SK-N-SH treated with all-trans-retinoic acid at 6 μM for 48 hours (cell line): ENCODE measurements at regions not wholly inside any gene's neighbourhood (a gene's known extent, or its start where the extent isn't known, plus 50 kb on each side); places are given as distances from the start of the nearest gene placed in this dataset.

Source experiments
- ATAC-seq: fragments of 200-7000 bp; cut with Tn5 transposase; 3 replicates; pipeline ENCODE4 v1.9.1; 2020; ENCODE audit warnings: mild to moderate bottlenecking, moderate library complexity
- ARNTL ChIP-seq: fragments of 450-650 bp; formaldehyde crosslinking; IDR thresholded peaks from 2 replicates; pipeline ENCODE4 v1.5.0; 2020; ENCODE audit warnings: low read depth, mild to moderate bottlenecking, moderate library complexity, borderline replicate concordance
- BACH2 ChIP-seq: fragments of 250-450 bp; sonication (Bioruptor Pico); IDR thresholded peaks from 2 replicates; pipeline ENCODE4 v1.9.0; 2021; ENCODE audit warnings: mild to moderate bottlenecking, borderline replicate concordance
- ESRRG ChIP-seq: fragments of 250-450 bp; sonication (Bioruptor Pico); IDR thresholded peaks from 2 replicates; pipeline ENCODE4 v1.6.1; 2021; ENCODE audit warnings: mild to moderate bottlenecking
- GLIS3 ChIP-seq: fragments of 250-450 bp; sonication (Bioruptor Pico); IDR thresholded peaks from 2 replicates; pipeline ENCODE4 v1.5.0; 2020; ENCODE audit warnings: mild to moderate bottlenecking, moderate library complexity
- OSR1 ChIP-seq: fragments of 250-450 bp; sonication (Bioruptor Pico); IDR thresholded peaks from 2 replicates; pipeline ENCODE4 v1.8.0; 2022; ENCODE audit warnings: moderate library complexity, mild to moderate bottlenecking, inconsistent platforms
- PPARA ChIP-seq: fragments of 250-450 bp; sonication (Bioruptor Pico); IDR thresholded peaks from 2 replicates; pipeline ENCODE4 v1.5.0; 2020; ENCODE audit warnings: mild to moderate bottlenecking, borderline replicate concordance
- RARB ChIP-seq: fragments of 250-450 bp; sonication (Bioruptor Pico); IDR thresholded peaks from 2 replicates; pipeline ENCODE4 v1.8.0; 2021; ENCODE audit warnings: mild to moderate bottlenecking, moderate library complexity
- TCF4 ChIP-seq: fragments of 250-450 bp; sonication (Bioruptor Pico); IDR thresholded peaks from 2 replicates; pipeline ENCODE4 v1.8.0; 2021; ENCODE audit warnings: mild to moderate bottlenecking, moderate library complexity, borderline replicate concordance
- TOX ChIP-seq: fragments of 250-450 bp; sonication (Bioruptor Pico); IDR thresholded peaks from 2 replicates; pipeline ENCODE4 v1.8.0; 2021; ENCODE audit warnings: mild to moderate bottlenecking, moderate library complexity, borderline replicate concordance
- ZC3H10 ChIP-seq: fragments of 250-450 bp; sonication (Bioruptor Pico); IDR thresholded peaks from 2 replicates; pipeline ENCODE4 v1.5.1; 2021; ENCODE audit warnings: mild to moderate bottlenecking, moderate library complexity
- ZFP3 ChIP-seq: fragments of 250-450 bp; sonication (Bioruptor Pico); IDR thresholded peaks from 2 replicates; pipeline ENCODE4 v1.5.0; 2020; ENCODE audit warnings: mild to moderate bottlenecking, moderate library complexity
- ZFP30 ChIP-seq: fragments of 450-650 bp; formaldehyde crosslinking; IDR thresholded peaks from 2 replicates; pipeline ENCODE4 v1.5.0; 2022; ENCODE audit warnings: mild to moderate bottlenecking, moderate library complexity
- ZNF565 ChIP-seq: fragments of 450-650 bp; formaldehyde crosslinking; conservative IDR thresholded peaks from 2 replicates; pipeline ENCODE4 v1.5.0; 2020; ENCODE audit warnings: low read depth, mild to moderate bottlenecking, moderate library complexity
- ZNF70 ChIP-seq: fragments of 450-650 bp; formaldehyde crosslinking; IDR thresholded peaks from 2 replicates; pipeline ENCODE4 v1.5.0; 2020; ENCODE audit warnings: mild to moderate bottlenecking, moderate library complexity
- ZNF8 ChIP-seq: fragments of 450-650 bp; formaldehyde crosslinking; IDR thresholded peaks from 2 replicates; pipeline ENCODE4 v1.5.0; 2020; ENCODE audit warnings: mild to moderate bottlenecking, moderate library complexity
- TF ChIP-seq, protein P1 (sequence below): fragments of 250-450 bp; sonication (Bioruptor Pico); IDR thresholded peaks from 2 replicates; pipeline ENCODE4 v1.5.1; 2020; ENCODE audit warnings: low read depth, mild to moderate bottlenecking, moderate library complexity
- TF ChIP-seq, protein P2 (sequence below): fragments of 250-450 bp; sonication (Bioruptor Pico); IDR thresholded peaks from 2 replicates; pipeline ENCODE4 v1.8.0; 2020; ENCODE audit warnings: mild to moderate bottlenecking, moderate library complexity, borderline replicate concordance
- TF ChIP-seq, protein P3 (sequence below): fragments of 250-450 bp; sonication (Bioruptor Pico); IDR thresholded peaks from 2 replicates; pipeline ENCODE4 v1.8.0; 2021; ENCODE audit warnings: low read depth, mild to moderate bottlenecking, moderate library complexity, borderline replicate concordance
- TF ChIP-seq, protein P4 (sequence below): fragments of 250-450 bp; sonication (Bioruptor Pico); IDR thresholded peaks from 2 replicates; pipeline ENCODE4 v1.5.0; 2020; ENCODE audit warnings: mild to moderate bottlenecking, moderate library complexity
- TF ChIP-seq, protein P5 (sequence below): fragments of 250-450 bp; sonication (Bioruptor Pico); IDR thresholded peaks from 2 replicates; pipeline ENCODE4 v1.5.1; 2021; ENCODE audit warnings: mild to moderate bottlenecking, moderate library complexity

DNA sequence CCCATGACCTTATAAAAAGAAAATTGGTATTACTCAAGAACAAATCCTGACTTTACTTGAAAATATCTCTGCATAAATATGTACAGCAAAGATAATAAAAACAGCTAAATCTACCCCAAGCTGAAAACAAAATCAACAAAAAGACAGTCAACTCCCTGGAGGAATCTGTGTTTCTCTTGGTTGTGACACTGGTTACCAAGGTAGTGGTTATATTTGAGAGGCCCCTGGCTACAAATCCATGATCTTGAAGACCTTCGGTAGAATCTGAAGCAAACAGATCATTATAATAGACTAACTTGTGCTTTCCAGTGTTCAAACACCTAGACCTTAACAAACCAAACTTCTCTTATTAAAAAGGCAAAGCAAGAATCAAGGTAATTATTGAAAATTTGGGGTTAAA, 123.9 kb upstream of the SGCE start:
- TF ChIP-seq ESRRG (CRISPR knock-in tag): no peak
- TF ChIP-seq ZNF8 (CRISPR knock-in tag): no peak
- no peak for TF ChIP-seq GLIS3 (CRISPR knock-in tag)
- no peak for TF ChIP-seq TCF4
- TF ChIP-seq, protein P1, sequence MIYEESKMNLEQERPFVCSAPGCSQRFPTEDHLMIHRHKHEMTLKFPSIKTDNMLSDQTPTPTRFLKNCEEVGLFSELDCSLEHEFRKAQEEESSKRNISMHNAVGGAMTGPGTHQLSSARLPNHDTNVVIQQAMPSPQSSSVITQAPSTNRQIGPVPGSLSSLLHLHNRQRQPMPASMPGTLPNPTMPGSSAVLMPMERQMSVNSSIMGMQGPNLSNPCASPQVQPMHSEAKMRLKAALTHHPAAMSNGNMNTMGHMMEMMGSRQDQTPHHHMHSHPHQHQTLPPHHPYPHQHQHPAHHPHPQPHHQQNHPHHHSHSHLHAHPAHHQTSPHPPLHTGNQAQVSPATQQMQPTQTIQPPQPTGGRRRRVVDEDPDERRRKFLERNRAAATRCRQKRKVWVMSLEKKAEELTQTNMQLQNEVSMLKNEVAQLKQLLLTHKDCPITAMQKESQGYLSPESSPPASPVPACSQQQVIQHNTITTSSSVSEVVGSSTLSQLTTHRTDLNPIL: no peak
- no peak for TF ChIP-seq RARB
- TF ChIP-seq, protein P2, sequence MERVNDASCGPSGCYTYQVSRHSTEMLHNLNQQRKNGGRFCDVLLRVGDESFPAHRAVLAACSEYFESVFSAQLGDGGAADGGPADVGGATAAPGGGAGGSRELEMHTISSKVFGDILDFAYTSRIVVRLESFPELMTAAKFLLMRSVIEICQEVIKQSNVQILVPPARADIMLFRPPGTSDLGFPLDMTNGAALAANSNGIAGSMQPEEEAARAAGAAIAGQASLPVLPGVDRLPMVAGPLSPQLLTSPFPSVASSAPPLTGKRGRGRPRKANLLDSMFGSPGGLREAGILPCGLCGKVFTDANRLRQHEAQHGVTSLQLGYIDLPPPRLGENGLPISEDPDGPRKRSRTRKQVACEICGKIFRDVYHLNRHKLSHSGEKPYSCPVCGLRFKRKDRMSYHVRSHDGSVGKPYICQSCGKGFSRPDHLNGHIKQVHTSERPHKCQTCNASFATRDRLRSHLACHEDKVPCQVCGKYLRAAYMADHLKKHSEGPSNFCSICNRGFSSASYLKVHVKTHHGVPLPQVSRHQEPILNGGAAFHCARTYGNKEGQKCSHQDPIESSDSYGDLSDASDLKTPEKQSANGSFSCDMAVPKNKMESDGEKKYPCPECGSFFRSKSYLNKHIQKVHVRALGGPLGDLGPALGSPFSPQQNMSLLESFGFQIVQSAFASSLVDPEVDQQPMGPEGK: no peak
- no peak for TF ChIP-seq TOX (CRISPR knock-in tag)
- no peak for TF ChIP-seq ZNF70 (CRISPR knock-in tag)
- TF ChIP-seq, protein P3, sequence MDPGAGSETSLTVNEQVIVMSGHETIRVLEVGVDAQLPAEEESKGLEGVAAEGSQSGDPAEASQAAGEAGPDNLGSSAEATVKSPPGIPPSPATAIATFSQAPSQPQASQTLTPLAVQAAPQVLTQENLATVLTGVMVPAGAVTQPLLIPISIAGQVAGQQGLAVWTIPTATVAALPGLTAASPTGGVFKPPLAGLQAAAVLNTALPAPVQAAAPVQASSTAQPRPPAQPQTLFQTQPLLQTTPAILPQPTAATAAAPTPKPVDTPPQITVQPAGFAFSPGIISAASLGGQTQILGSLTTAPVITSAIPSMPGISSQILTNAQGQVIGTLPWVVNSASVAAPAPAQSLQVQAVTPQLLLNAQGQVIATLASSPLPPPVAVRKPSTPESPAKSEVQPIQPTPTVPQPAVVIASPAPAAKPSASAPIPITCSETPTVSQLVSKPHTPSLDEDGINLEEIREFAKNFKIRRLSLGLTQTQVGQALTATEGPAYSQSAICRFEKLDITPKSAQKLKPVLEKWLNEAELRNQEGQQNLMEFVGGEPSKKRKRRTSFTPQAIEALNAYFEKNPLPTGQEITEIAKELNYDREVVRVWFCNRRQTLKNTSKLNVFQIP (CRISPR knock-in tag): no peak
- TF ChIP-seq ZC3H10: no peak
- no peak for TF ChIP-seq ZFP3
- TF ChIP-seq BACH2: no peak
- no peak for TF ChIP-seq PPARA (CRISPR knock-in tag)
- TF ChIP-seq OSR1: no peak
- TF ChIP-seq, protein P4, sequence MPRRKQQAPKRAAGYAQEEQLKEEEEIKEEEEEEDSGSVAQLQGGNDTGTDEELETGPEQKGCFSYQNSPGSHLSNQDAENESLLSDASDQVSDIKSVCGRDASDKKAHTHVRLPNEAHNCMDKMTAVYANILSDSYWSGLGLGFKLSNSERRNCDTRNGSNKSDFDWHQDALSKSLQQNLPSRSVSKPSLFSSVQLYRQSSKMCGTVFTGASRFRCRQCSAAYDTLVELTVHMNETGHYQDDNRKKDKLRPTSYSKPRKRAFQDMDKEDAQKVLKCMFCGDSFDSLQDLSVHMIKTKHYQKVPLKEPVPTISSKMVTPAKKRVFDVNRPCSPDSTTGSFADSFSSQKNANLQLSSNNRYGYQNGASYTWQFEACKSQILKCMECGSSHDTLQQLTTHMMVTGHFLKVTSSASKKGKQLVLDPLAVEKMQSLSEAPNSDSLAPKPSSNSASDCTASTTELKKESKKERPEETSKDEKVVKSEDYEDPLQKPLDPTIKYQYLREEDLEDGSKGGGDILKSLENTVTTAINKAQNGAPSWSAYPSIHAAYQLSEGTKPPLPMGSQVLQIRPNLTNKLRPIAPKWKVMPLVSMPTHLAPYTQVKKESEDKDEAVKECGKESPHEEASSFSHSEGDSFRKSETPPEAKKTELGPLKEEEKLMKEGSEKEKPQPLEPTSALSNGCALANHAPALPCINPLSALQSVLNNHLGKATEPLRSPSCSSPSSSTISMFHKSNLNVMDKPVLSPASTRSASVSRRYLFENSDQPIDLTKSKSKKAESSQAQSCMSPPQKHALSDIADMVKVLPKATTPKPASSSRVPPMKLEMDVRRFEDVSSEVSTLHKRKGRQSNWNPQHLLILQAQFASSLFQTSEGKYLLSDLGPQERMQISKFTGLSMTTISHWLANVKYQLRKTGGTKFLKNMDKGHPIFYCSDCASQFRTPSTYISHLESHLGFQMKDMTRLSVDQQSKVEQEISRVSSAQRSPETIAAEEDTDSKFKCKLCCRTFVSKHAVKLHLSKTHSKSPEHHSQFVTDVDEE (CRISPR knock-in tag): no peak
- ATAC-seq: no peak

DNA sequence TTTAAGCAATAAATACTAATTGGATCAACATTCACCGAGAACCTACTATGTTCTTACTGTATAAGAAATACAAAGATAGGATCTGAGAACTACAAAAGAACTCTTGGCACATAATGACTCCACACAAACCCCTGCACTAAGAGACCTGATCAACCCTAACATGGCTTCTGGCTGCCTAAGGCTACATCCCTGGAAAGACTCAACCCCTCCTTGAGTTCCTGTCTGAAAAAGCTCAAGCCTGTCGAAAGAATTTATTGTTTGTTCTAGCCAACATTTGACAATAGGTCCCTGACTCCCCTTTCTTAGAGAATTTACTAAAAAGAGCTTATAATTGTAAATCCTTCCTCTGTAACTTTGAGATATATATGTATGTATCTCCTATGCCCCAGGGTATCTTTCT, 125.3 kb upstream of the SGCE start:
- TF ChIP-seq ESRRG (CRISPR knock-in tag) (no peak), BACH2 (no peak), RARB (no peak), ZFP30 (CRISPR knock-in tag) (no peak), PPARA (CRISPR knock-in tag) (no peak), ARNTL (CRISPR knock-in tag) (no peak), ZFP3 (no peak), ZNF70 (CRISPR knock-in tag) (no peak), TOX (CRISPR knock-in tag) (no peak), GLIS3 (CRISPR knock-in tag) (no peak), ZC3H10 (no peak), ZNF565 (CRISPR knock-in tag) (no peak), TCF4 (no peak), ZNF8 (CRISPR knock-in tag) (no peak)
- TF ChIP-seq, protein P2: no peak
- TF ChIP-seq, protein P5, sequence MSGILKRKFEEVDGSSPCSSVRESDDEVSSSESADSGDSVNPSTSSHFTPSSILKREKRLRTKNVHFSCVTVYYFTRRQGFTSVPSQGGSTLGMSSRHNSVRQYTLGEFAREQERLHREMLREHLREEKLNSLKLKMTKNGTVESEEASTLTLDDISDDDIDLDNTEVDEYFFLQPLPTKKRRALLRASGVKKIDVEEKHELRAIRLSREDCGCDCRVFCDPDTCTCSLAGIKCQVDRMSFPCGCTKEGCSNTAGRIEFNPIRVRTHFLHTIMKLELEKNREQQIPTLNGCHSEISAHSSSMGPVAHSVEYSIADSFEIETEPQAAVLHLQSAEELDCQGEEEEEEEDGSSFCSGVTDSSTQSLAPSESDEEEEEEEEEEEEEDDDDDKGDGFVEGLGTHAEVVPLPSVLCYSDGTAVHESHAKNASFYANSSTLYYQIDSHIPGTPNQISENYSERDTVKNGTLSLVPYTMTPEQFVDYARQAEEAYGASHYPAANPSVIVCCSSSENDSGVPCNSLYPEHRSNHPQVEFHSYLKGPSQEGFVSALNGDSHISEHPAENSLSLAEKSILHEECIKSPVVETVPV (CRISPR knock-in tag): no peak
- TF ChIP-seq, protein P1: no peak
- TF ChIP-seq, protein P3 (CRISPR knock-in tag): no peak
- ATAC-seq: no peak
